MM.1S (cell line): ENCODE measurements at regions not wholly inside any gene's neighbourhood (a gene's known extent, or its start where the extent isn't known, plus 50 kb on each side); places are given as distances from the start of the nearest gene placed in this dataset.
"Not testable (repeated sequence)": the region's sequence is repeated elsewhere in the genome, so short reads cannot be mapped to it uniquely, and the experiment has no call there.

ENCODE experiments used
- DNase-seq: peaks from one replicate; pipeline ENCODE4 v3.0.0-alpha.2; 2015
- H2AFZ ChIP-seq: fragments of 300-600 bp; sonication (generic); 2 replicates; pipeline ENCODE4 v1.6.0; 2016; ENCODE audit warnings: antibody characterized with exemption, low read length
- H3F3A ChIP-seq: fragments of 300-600 bp; sonication (generic); 2 replicates; pipeline ENCODE4 v1.6.1; 2016; ENCODE audit warnings: mild to moderate bottlenecking, antibody characterized with exemption, low read length, moderate library complexity, mixed read lengths; ENCODE audit not compliant: insufficient read depth
- H3K27ac ChIP-seq: fragments of 300-600 bp; sonication (generic); 2 replicates; pipeline ENCODE4 v1.5.1; 2016; ENCODE audit warnings: mild to moderate bottlenecking, low read length
- H3K27me3 ChIP-seq: fragments of 300-600 bp; sonication (generic); replicated peaks from 2 replicates; pipeline ENCODE4 v1.6.0; 2016; ENCODE audit warnings: low read length; ENCODE audit not compliant: insufficient read depth
- H3K36me3 ChIP-seq: fragments of 300-600 bp; sonication (generic); replicated peaks from 2 replicates; pipeline ENCODE4 v1.6.1; 2016; ENCODE audit warnings: mild to moderate bottlenecking, low read length, mixed read lengths; ENCODE audit not compliant: insufficient read depth
- H3K4me1 ChIP-seq: fragments of 300-600 bp; sonication (generic); 2 replicates; pipeline ENCODE4 v1.6.1; 2016; ENCODE audit warnings: low read length, mixed read lengths
- H3K4me2 ChIP-seq: fragments of 300-600 bp; sonication (generic); 2 replicates; pipeline ENCODE4 v1.6.0; 2016; ENCODE audit warnings: low read depth, low read length
- H3K4me3 ChIP-seq: fragments of 300-600 bp; sonication (generic); 2 replicates; pipeline ENCODE4 v1.5.1; 2016; ENCODE audit warnings: low read length, mixed read lengths
- H3K79me2 ChIP-seq: fragments of 300-600 bp; sonication (generic); 2 replicates; pipeline ENCODE4 v1.6.1; 2016; ENCODE audit warnings: mixed run types, low read length, mixed read lengths
- H3K9ac ChIP-seq: fragments of 300-600 bp; sonication (generic); 2 replicates; pipeline ENCODE4 v1.6.1; 2016; ENCODE audit warnings: low read length, mixed read lengths
- H3K9me2 ChIP-seq: fragments of 300-600 bp; sonication (generic); replicated peaks from 2 replicates; pipeline ENCODE4 v1.6.1; 2016; ENCODE audit warnings: mild to moderate bottlenecking, low read length, mixed read lengths; ENCODE audit not compliant: insufficient read depth
- H3K9me3 ChIP-seq: fragments of 300-600 bp; sonication (generic); replicated peaks from 2 replicates; pipeline ENCODE4 v1.6.1; 2016; ENCODE audit warnings: mild to moderate bottlenecking, low read length, mixed read lengths; ENCODE audit not compliant: insufficient read depth
- H4K20me1 ChIP-seq: fragments of 300-600 bp; sonication (generic); 2 replicates; pipeline ENCODE4 v1.6.1; 2016; ENCODE audit warnings: mild to moderate bottlenecking, low read length, moderate library complexity, mixed read lengths; ENCODE audit not compliant: insufficient read depth
- EZH2 ChIP-seq: fragments of 300-600 bp; sonication (generic); optimal IDR thresholded peaks from 2 replicates; pipeline ENCODE3; 2017; ENCODE audit warnings: low read depth, mild to moderate bottlenecking, antibody characterized with exemption, low read length, mixed read lengths
- EZH2phosphoT487 ChIP-seq: fragments of 300-600 bp; sonication (generic); IDR thresholded peaks from 2 replicates; pipeline ENCODE4 v1.6.1; 2018; ENCODE audit warnings: antibody characterized with exemption, low read length
- TF ChIP-seq, protein P1 (sequence below): fragments of 300-600 bp; sonication (generic); IDR thresholded peaks from 2 replicates; pipeline ENCODE4 v1.5.1; 2016; ENCODE audit warnings: antibody characterized with exemption, low read length, mixed read lengths

- Histone ChIP-seq H4K20me1 (no peaks in the 10 kb centered on the region), H3K4me2 (no peak overlapping the region), H3F3A (no peaks in the 10 kb centered on the region), H3K79me2 (no peaks in the 10 kb centered on the region), H3K4me1 (no peaks in the 10 kb centered on the region), H3K9ac (no peak overlapping the region), H3K9me3 (no peaks in the 10 kb centered on the region), H3K27me3 (peaks cover 7% of the 10 kb centered on the region; the same call in 1 of the 2 replicates), H3K27ac (no peak overlapping the region), H2AFZ (no peak overlapping the region), H3K4me3 (no peak overlapping the region), H3K36me3 (no peaks in the 10 kb centered on the region), H3K9me2 (no peaks in the 10 kb centered on the region)
- no peak for TF ChIP-seq EZH2phosphoT487
- no peak for TF ChIP-seq EZH2
- TF ChIP-seq, protein P1, sequence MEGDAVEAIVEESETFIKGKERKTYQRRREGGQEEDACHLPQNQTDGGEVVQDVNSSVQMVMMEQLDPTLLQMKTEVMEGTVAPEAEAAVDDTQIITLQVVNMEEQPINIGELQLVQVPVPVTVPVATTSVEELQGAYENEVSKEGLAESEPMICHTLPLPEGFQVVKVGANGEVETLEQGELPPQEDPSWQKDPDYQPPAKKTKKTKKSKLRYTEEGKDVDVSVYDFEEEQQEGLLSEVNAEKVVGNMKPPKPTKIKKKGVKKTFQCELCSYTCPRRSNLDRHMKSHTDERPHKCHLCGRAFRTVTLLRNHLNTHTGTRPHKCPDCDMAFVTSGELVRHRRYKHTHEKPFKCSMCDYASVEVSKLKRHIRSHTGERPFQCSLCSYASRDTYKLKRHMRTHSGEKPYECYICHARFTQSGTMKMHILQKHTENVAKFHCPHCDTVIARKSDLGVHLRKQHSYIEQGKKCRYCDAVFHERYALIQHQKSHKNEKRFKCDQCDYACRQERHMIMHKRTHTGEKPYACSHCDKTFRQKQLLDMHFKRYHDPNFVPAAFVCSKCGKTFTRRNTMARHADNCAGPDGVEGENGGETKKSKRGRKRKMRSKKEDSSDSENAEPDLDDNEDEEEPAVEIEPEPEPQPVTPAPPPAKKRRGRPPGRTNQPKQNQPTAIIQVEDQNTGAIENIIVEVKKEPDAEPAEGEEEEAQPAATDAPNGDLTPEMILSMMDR, result no peak
- no peak for DNase-seq
These were observed 178.9 kb downstream of the RTP5 start for GRCh38 chr2:242048479-242048878.

DNA sequence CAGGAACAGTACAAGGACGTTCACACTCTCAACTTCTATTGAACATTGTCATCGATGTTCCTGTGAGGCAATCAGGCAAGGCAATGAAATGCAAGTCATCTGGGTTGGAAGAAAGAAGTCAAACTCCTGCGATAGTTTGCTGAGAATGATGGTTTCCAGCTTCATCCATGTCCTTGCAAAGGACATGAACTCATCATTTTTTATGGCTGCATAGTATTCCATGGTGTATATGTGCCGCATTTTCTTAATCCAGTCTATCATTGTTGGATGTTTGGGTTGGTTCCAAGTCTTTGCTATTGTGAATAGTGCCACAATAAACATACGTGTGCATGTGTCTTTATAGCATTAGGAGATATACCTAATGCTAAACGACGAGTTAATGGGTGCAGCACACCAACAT, 180.0 kb downstream of the RTP5 start:
- not testable (repeated sequence) for H3K4me1 ChIP-seq, H3K9me3 ChIP-seq, H3K36me3 ChIP-seq, DNase-seq, H3K27me3 ChIP-seq, H3K9me2 ChIP-seq, H3K27ac ChIP-seq, H3K4me3 ChIP-seq, H3K4me2 ChIP-seq, H2AFZ ChIP-seq, H3K79me2 ChIP-seq, H3K9ac ChIP-seq, H4K20me1 ChIP-seq, H3F3A ChIP-seq

DNA sequence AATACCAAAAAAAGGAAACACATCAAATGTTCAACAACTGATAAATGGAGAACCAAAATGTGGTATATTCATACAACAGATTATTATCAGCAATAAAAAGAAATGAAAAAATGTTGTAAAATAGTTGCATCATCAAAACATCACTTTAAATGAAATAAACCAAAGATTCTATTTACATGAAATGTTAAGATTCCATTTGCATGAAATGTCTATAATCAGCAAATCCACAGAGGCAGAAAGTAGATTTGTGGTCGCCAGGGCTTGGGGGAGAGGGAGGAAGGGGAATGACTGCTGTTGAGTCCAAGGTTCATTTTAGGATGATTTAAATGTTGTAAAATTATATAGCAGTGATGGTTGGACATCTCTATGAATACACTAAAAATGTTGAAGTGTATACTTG, 181.9 kb downstream of the RTP5 start:
- Histone ChIP-seq H3K9ac (no peak overlapping the region), H3K9me2 (no peaks in the 10 kb centered on the region), H3K4me1 (no peaks in the 10 kb centered on the region), H3K36me3 (no peaks in the 10 kb centered on the region), H3K79me2 (no peaks in the 10 kb centered on the region), H3K27me3 (peaks cover 15% of the 10 kb centered on the region), H4K20me1 (no peaks in the 10 kb centered on the region), H3F3A (no peaks in the 10 kb centered on the region), H3K4me3 (no peak overlapping the region), H2AFZ (no peak overlapping the region), H3K27ac (no peak overlapping the region), H3K4me2 (no peak overlapping the region), H3K9me3 (no peaks in the 10 kb centered on the region)
- DNase-seq, result no peak
- TF ChIP-seq EZH2phosphoT487, result no peak
- TF ChIP-seq, protein P1, result no peak
- TF ChIP-seq EZH2, result no peak

DNA sequence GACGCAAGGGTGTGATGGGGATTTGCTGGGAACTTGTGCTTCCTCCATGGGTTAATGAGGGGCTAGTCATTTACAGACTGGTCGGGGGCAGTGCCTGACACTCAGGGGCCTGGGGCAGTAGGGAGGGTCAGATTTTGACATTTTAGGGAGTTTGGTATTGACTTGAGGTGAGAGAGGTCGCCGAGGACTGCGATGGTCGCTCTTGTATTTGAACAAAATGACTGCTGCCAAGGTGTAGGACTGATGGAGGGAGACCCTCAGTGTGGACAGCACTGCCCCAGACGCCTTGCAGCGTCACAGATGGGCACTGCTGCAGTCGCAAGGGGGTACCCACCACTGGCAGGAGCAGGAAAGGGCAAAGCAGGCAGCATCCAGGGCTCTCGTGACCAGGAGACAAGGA, 182.9 kb downstream of the RTP5 start:
- no peak for DNase-seq
- Histone ChIP-seq H2AFZ (no peak overlapping the region), H3K9me3 (no peaks in the 10 kb centered on the region), H3K79me2 (no peaks in the 10 kb centered on the region), H3F3A (no peaks in the 10 kb centered on the region), H3K36me3 (no peaks in the 10 kb centered on the region), H3K9ac (no peak overlapping the region), H3K27ac (no peak overlapping the region), H3K4me1 (no peaks in the 10 kb centered on the region), H3K4me3 (no peak overlapping the region), H4K20me1 (no peaks in the 10 kb centered on the region), H3K4me2 (no peak overlapping the region), H3K27me3 (peaks cover 24% of the 10 kb centered on the region), H3K9me2 (no peaks in the 10 kb centered on the region)
- TF ChIP-seq, protein P1, result no peak
- TF ChIP-seq EZH2 (no peak), EZH2phosphoT487 (no peak)
